GM19468 (cell line): ENCODE measurements at regions not wholly inside any gene's neighbourhood (a gene's known extent, or its start where the extent isn't known, plus 50 kb on each side); places are given as distances from the start of the nearest gene placed in this dataset.
"Not testable (repeated sequence)": the region's sequence is repeated elsewhere in the genome, so short reads cannot be mapped to it uniquely, and the experiment has no call there.

Experiments
- ATAC-seq: cut with Tn5 transposase; IDR thresholded peaks from one replicate; pipeline ENCODE4 v1.9.1; 2021; ENCODE audit warnings: mild to moderate bottlenecking, moderate library complexity, moderate number of reproducible peaks; ENCODE audit not compliant: unreplicated experiment; ENCODE audit errors: extremely low read depth

GRCh38 chr16:65339062-65339461 is 217.2 kb upstream of the CDH11 start:
- no peak for ATAC-seq

GRCh38 chr16:65336160-65336559 is 214.3 kb upstream of the CDH11 start:
- ATAC-seq, result no peak

GRCh38 chr16:65334081-65334480 is 212.2 kb upstream of the CDH11 start:
- ATAC-seq, result no peak

- ATAC-seq, result no peak
Observed at GRCh38 chr16:65333283-65333682, 211.4 kb upstream of the CDH11 start.

GRCh38 chr16:65327346-65327745 is 205.5 kb upstream of the CDH11 start:
- no peak for ATAC-seq

GRCh38 chr16:65323655-65324237 is 201.9 kb upstream of the CDH11 start:
- ATAC-seq, result no peak

GRCh38 chr16:65319621-65320231 is 197.9 kb upstream of the CDH11 start:
- ATAC-seq, result no peak

GRCh38 chr16:65318590-65319257 is 196.9 kb upstream of the CDH11 start:
- ATAC-seq, result no peak

GRCh38 chr16:65318138-65318537 is 196.3 kb upstream of the CDH11 start:
- ATAC-seq, result no peak

- ATAC-seq, result no peak
Observed at GRCh38 chr16:65316808-65317207, 194.9 kb upstream of the CDH11 start.

- ATAC-seq, result no peak
Observed at GRCh38 chr16:65315081-65315780, 193.4 kb upstream of the CDH11 start.

GRCh38 chr16:65314627-65315008 is 192.8 kb upstream of the CDH11 start:
- ATAC-seq, result no peak

- no peak for ATAC-seq
Observed at GRCh38 chr16:65313936-65314626, 192.2 kb upstream of the CDH11 start.

- no peak for ATAC-seq
Observed at GRCh38 chr16:65312795-65313194, 190.9 kb upstream of the CDH11 start.

- no peak for ATAC-seq
Observed at GRCh38 chr16:65312071-65312470, 190.2 kb upstream of the CDH11 start.

GRCh38 chr16:65310491-65310890 is 188.6 kb upstream of the CDH11 start:
- ATAC-seq, result not testable (repeated sequence)

GRCh38 chr16:65309354-65309753 is 187.5 kb upstream of the CDH11 start:
- no peak for ATAC-seq

- no peak for ATAC-seq
Observed at GRCh38 chr16:65308506-65308905, 186.6 kb upstream of the CDH11 start.

GRCh38 chr16:65307286-65307685 is 185.4 kb upstream of the CDH11 start:
- ATAC-seq, result no peak

- no peak for ATAC-seq
Observed at GRCh38 chr16:65306722-65307121, 184.9 kb upstream of the CDH11 start.

GRCh38 chr16:65306300-65306699 is 184.4 kb upstream of the CDH11 start:
- no peak for ATAC-seq
